ENCODE measurements at regions not wholly inside any gene's neighbourhood (a gene's known extent, or its start where the extent isn't known, plus 50 kb on each side); places are given as distances from the start of the nearest gene placed in this dataset.

- TF ChIP-seq YY1 (IDR thresholded peaks at IDR 0.05; ENCODE audit: insufficient read depth, insufficient read length) = no peak
- TF ChIP-seq ZNF274 (IDR thresholded peaks at IDR 0.05; ENCODE audit: low read depth, low read length) = no peak
These were observed 111.8 kb upstream of the IGF1 start for GRCh38 chr12:102592134-102592533.
